Posterior cingulate gyrus (tissue), 11 donors: ENCODE measurements at regions not wholly inside any gene's neighbourhood (a gene's known extent, or its start where the extent isn't known, plus 50 kb on each side); places are given as distances from the start of the nearest gene placed in this dataset.

Experiments
- DNase-seq, 10 donors: peaks; one replicate each; pipeline versions ENCODE4 v3.0.0 to v3.0.0-alpha.2; 2020 to 2021; ENCODE audit warnings: mixed read lengths in 3 of 10
- intact Hi-C: fragments of 100-400 bp; cut with DNase I; formaldehyde crosslinking; loops from one replicate; pipeline ENCODE4 v1.15.1; 2023

DNA sequence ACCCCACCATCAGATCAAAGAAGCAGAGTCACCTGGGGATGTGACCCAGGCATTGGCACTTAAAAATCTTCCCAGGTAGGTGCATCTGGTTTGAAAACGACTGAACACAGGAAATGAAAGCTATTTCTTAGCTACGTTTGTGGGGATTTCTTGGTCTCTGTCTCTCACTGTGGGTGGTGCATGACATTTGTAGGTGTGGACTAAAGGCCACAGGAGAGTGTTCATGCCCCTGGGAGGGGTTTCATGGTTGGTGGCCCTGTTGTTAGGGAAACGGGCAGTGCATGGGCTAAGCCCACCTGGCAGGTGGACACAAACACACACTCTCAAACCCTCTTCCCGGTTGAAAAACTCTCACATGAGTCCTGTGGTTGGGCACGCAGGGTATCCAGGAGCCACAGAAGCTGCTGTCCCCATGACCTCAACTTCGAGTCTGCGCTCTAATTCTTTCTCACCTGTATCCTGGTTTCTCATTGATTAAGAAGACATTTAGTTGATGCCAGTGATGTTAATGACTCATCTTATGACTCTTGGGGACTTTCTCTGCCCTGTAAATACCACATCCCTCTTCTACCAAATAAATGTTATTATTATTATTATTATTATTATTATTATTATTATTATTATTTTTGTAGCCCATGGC lies 119.4 kb downstream of the MRPS6 start:
- no peak for DNase-seq
- intact Hi-C loops: no loop called here

DNA sequence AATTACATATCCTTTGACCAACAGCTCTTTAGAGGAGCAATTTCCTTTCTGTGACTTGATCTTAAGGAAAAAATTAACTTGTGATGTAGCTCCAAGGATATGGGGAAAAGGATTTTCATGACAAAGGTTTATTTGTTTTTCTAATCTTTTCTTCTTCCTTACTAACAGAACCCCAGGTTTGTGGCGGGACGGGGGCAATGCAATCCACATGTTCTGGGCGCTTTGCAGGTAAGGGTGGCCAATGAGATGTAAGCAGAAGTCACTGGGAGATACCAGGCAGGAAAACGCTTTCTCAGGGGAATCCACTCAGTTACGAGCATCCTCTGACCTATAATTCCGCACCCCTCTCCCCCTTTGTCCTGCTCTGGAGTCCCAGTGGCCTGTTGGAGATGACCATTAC lies 122.0 kb downstream of the MRPS6 start:
- no peak for DNase-seq
- intact Hi-C loops: no loop called here

DNA sequence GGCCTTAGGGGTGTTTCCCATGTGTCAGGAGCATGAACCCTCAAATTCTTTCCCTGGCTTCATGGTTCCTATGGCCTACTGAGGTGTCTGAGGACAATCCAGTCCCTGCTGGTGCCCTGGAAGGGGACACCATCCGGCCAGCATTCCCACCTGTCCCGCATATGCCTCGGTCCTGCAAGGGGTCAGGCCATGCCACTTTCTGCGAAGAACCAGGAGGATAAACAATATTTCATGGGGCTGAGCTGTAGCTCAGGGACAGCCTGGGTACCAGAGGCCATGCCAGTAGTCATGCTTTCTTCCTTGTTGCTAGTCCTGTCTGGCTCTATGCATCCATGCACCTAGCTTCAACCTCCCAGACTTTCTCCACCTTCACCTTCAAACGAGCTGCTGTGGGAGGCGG lies 123.6 kb downstream of the MRPS6 start:
- intact Hi-C loops: no loop called here
- DNase-seq: no peak

DNA sequence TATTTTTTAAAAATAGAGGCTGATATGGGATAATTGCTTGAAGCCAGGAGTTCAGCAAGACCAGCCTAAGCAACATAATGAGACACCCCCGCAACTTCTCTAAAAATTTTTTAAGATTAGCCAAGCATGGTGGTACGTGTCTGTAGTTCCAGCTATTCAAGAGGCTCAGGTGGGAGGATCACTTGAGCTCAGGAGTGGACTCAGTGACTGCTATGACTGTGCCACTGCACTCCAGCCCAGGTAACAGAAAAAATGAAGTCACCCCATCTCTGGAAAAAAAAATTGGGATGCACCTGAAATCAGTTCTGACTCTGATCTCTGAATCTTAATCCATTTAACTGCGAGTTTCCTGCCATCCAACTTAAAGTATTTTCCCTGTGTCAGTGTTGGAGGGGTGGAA lies 124.2 kb downstream of the MRPS6 start:
- intact Hi-C loops: no loop called here
- no peak for DNase-seq

DNA sequence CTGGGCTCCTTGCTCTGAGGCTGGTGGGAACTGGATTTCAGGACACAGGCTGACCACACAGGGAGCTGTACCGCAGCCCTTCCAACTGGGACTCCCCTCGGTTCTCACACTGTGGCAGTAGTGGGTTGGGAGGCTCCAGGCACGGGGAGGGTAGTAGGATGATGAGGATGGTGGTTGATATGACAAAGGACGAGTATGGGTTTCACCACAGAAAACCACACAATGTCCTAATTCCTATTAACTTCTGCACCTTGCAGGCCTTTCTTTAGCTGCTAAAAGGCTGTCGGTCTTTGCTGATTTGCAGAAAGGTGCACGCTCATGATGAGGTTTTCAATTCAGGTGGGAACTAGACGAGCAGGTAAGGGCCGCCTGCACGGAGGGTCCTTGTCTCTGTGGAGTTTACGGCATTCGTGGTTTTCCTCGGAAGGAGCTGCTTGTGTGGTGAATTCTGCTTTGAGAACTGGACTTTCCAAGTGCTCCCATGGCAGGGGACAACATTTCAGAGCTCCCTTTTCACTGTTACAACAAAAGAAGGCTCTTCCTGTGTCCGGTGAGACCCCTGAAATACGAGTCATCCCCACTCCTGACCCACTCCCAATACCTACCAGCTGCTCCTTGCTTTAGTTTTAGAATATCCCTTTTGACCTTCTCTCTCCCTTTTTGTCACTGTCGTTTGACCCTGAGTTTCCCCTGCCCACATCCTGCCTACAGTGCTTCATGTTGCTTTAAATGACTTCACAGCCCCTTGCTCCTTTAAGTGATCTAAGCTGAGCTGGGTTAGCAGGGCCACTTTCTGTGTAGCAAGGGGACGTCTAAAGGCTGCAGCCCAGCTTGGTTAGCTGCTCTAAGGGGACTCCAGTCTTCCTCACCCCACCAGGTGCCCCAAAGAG lies 125.1 kb downstream of the MRPS6 start:
- no peak for DNase-seq
- intact Hi-C loops: no loop called here

DNA sequence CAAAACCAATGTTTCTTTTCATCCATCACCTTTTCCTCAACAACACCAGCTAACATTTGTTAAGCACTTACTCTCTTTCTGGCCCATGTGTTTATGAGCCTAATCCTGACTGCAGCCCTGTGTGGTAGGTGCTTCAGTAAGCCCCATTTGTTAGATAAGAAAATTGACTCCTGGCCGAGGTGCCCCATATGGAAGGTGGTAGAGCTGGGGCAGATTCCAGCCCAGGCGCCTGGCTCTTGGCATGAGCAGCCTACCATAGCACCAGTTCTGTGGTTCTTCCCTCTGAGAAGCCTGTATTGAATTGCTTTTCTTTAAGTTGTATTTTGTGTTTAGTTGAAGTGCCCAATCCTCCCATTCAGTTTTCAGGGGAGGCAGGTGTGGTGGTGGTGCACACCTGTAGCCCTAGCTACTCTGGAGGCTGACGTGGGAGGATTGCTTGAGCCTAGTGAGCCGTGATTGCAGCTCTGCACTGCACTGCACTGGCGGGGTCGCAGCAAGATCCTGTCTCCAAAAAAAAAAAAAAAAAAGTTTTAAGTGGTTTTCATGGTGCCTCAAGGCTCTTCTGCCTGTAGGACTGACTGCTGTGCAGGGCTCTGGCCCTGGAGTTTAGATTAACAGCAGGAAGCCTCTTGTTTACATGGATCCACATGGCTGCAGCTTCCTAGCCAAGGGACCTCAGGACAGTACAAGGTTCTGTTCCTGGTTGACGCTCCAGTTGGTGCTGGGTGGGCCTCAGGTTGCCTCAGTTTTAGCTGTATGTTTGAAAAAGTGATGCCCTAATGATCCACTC lies 125.9 kb downstream of the MRPS6 start:
- intact Hi-C loops: no loop called here
- DNase-seq: no peak

DNA sequence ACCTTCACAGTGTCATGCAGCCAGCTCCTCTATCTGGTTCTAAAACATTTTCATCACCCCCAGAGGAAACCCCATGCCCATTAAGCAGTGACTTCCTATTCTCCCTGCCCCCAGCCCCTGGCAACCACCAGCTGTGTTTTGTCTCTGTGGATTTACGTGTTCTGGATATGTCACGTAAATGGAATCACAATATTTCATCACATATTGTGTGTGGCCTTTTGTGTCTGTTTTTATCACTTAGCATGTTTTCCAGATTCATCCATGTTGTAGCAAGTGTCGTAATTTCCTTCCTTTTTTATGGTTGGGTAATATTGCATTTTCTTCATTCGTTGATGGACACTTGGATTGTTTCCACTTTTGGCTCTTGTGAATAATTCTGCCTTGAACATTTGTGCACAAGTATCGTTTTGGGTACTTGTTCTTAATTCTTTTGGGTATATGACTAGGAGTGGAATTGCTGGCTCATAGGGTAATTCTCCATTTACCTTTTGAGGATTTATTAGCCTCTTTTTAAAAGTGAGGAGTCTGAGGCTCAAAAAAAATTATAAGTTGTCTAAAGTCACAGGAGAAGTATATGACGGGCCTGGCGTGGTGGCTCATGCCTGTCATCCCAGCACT lies 127.0 kb downstream of the MRPS6 start:
- intact Hi-C loops: loop anchor here (5.0 kb wide), 2 partner anchors 68 to 278 kb away; no protein-coding TSS in a partner anchor

DNA sequence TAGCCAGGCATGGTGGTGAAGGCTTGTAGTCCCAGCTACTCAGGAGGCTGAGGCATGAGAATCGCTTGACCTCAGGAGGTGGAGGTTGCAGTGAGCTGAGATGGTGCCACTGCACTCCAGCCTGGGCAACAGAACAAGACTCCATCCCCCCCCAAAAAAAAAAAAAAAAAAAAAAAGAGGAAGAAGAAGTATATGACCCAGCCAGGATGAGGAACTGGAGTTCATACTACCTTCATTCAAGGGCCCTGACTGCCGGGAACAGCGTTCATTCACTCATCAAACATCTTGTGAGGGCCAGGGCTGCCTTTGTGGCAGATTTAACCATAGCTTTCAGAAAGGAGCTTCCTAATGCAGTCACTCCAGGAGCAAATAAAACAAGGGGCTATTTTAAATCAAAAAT lies 127.6 kb downstream of the MRPS6 start:
- no peak for DNase-seq
- intact Hi-C loops: loop anchor here (5.0 kb wide), 2 partner anchors 69 to 279 kb away; no protein-coding TSS in a partner anchor

More for the DNA sequence above, 127.0 kb downstream of the MRPS6 start:
- DNase-seq: no peak

DNA sequence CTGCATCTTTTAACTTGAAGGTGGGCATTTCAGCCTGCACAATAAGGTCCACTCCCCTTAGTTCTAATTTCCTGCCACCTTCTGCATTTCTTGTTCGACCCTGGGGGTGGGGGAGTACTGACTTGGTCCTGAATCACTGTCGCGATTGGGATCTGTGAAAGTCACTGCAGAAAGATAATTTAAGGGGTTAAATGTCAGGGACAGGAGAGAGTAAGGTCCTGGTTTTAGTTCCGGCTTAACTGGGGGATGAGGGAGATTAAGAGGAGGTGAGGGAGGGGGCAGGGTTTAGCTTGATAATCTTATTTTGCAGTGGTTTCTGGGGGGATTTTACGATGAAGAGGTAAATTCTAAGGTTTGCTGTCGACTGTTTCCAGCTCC lies 128.1 kb downstream of the MRPS6 start:
- no peak for DNase-seq
- intact Hi-C loops: loop anchor here (5.0 kb wide), 2 partner anchors 69 to 279 kb away; no protein-coding TSS in a partner anchor

DNA sequence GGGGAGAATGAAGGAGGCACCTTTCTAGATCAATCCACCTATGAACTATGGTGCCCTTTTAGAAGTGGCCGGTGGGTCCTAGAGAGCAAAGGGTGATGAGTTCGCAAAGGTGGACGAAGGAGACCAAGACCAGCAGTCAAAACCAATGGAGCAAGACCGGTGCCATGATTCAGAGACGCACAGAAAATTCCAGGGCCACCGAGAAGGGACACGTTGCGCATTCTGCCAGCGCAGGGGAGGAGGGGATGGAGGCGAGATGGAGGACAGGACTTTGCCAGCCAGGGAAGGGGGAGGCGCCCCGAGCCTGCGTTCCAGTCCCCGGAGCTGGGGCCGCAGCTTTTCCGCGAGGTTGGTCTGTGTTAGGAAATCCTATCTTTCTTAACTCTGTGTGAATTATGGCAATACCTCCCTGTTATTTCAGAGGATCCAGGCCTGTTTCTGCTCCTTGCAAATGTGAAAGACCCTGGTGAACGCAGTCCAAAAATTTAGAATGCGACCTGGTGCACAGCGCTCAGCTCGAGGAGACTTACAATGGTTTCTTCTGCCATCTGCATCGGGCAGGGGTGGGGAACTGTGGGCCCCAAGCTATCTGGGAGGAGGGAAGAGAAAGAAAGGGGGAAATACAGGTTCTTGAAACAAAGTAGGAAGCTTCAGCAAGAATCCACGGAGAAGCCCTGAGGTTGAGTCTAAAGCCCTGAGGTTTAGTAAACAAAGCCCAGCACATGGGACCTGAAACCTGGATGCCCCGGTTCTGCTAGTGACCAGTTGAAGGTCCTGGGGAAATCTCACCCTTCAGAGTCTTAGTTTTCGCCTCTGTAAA lies 129.4 kb downstream of the MRPS6 start:
- peak in 2 of 10 donors; percentile 30 to 79 for DNase-seq
- intact Hi-C loops: loop anchor here (1.0 to 5.0 kb wide), 3 partner anchors 70 to 280 kb away; partner anchors contain the start of genes MRPS6 and SLC5A3

DNA sequence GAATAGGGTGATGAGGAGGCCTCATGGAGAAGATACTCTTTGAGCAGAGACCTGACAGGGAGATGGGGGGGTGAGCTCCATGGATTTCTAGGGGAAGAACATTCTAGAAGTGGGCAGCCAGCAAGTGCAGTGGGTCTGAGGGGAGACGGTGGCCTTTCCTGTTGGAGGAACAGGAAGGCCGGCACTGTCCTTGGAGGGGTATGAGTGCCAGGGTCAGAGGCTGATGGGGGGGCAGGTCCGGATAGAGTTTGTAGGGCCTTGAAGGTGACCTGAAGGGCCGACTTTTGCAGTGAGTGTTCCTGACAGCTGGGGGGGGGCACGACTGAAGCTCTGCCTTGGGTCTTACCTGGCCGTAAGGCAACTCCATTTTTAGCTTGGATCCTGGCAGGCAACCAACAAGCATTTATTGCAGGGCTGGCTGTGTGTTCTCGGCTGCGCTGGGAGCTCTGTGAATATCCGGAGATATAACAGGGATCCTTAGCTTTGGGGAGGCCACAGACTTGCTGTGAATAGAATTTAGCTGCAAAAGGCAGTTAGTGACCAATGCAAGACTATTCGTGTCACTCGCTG lies 130.6 kb downstream of the MRPS6 start:
- no peak for DNase-seq
- intact Hi-C loops: loop anchor here (5.0 kb wide), 2 partner anchors 72 to 282 kb away; no protein-coding TSS in a partner anchor

DNA sequence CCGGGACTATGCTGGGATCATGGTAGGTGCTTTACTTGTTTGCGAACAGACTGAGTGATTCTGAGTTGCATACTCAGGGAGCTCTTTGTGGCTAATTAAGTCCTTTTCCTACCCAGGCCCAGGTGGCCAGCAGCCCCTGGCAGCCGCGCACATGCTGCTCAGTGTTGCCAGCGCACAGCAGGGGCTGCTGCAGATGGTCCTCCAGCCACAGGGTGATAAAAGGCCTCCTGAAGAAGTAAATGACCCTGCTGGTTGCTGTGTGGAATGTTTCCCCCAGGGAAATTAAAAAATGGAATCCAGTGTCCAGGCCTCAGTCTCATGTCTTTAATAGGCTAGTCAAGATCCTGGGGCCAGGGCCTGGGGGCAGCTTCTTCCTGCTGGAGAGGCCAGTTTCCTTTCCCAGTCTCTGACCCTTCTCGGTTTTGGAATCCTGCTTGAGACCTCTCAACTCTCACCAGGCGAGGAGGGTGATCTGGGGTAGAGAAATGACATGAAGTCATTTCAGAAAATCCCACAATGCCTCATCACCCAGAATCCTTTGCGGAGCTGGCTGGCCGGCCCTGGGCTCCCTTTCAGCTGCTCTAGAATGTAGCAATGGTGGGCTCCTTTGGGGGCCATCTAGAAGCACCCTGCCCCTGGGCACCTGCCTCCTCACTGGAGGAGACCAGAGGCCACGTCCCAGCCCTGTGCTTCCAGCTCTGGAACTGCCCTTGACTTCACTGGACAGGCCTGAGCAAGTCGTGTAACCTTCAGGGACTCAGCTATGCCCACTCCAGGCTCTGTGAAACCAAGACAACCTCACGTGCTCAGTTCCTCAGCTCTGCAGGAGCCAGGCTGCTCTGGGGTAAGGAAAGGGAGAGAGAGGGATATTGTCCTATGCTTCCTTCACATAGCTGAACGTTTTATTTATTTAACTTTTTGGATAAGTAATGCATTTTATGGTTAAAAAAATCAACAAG lies 131.4 kb downstream of the MRPS6 start:
- intact Hi-C loops: loop anchor here (5.0 kb wide), 2 partner anchors 72 to 282 kb away; no protein-coding TSS in a partner anchor
- peak in 1 of 10 donors; percentile 72 for DNase-seq

DNA sequence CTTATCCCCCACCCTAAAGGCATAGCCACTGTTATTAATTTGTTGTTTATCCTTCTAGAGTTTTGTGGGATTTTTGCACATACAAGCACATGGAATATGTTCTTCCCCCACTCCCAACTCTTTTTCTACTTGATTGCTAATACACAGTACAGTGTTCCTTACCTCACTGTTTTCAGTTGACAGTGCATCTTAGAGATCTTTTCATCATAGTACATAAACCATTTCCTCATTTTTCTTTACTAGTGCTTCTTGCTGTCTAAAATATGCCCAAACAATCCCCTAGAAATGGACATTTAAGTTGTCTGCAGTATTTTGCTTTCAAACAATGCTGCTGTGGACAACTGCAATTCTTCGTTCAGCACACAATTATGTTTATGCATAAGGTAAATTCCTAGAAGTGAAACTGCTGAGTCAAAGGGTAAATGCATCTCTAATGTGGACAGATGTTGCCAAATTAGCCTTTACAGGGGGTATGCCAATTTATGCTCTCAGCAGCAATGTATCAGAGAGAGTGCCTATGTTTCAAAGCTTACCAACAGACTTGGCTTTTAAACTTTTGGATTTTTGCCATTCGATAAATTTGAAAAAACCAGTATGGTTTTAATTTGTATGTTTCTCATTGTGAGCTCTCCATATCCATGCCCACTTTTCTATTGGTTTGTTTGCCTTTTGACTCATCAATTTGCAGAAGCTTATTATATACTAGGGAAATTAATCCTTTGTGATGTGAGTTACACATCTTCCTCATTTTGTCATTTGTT lies 132.6 kb downstream of the MRPS6 start:
- DNase-seq: no peak
- intact Hi-C loops: no loop called here

DNA sequence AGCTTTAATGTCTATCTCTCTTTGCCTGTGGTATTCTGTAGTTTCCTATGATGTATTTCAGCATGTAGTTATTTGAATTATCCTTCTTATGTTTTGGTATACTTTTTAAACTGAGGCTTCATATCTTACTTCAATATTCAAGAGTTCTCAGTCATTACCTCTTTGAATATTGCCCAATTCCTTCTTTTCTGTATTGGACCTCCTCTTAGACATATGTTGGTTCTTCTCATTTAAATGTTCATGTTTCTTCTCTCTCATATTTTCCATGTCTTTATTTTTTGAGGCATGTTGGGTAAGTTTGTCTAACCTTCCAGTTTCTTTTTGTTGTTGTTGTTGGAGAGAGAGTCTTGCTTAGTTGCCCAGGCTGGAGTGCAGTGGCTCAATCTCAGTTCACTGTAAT lies 140.6 kb downstream of the MRPS6 start:
- DNase-seq: no peak
- intact Hi-C loops: no loop called here

DNA sequence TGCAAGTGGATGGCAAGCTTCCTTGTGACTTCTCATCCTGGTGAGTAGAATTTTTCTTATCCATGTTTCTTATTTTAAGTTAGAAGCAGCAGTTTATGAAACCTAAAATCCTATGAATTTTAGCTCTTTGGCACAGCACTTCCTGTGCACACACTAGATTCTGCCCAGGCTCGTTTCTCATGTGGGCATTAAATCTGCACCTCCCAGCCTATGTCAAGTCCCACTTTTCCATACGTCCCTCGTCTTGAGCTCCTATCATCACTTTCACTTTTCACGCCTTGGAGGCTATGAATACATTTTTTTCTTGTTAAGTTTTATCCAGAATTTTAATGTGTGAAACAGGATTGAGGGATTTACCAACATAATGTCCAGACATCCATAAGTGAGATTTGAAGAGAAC lies 142.1 kb downstream of the MRPS6 start:
- intact Hi-C loops: no loop called here
- DNase-seq: no peak

DNA sequence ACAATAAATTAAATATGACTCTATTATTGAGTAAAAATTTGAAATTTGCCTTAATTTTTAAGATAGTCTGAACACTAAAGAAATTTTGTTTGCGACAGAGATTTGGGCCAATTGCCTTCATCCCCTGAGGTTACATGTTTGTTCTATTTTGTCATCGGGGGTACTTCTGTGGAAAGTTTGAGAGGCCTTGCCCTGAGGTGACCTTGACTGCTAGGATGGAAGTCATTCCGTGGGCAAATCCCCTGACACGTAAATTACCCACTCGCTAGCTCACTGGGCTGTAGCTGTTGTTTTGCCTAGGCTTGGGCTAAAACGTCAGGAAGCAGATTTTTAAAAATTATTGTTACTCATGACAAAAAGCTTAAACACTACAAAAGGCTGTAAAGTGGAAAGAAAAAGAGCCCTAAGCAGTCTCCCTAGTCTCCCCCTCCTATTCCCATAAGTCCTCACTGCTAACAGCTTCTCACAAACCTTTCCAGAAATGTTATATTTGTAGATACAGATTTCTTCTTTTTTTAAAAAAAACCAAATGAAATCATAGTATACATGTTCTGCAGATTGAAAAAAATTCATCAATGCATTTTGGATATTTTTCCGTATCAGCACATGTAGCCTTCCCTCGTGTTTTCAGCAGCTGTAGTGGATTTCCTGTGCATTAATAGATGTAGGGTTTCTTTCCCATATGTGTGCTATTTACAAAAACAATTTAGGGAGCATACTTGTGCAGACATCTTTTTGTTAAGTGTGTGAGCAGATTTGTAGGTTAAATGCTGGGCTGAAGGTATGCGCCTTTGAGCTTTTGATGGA lies 142.7 kb downstream of the MRPS6 start:
- intact Hi-C loops: no loop called here
- no peak for DNase-seq

DNA sequence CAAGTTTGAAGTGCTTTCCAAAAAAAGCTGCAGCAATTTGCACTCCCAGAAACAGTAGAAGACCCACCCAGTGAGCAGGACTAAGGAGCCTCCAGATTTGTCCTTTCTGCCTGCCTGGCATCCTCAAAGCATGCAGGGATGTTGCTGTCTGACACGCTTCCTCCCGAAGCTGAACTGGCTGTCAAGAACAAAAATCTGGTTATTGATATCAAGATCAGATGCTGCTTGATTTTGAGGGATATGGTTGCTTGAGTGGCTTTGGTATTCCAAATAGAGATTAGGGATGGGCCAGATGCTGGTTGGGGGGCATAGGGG lies 143.3 kb downstream of the MRPS6 start:
- intact Hi-C loops: no loop called here
- no peak for DNase-seq
